G401.6 (cell line): ENCODE measurements at regions not wholly inside any gene's neighbourhood (a gene's known extent, or its start where the extent isn't known, plus 50 kb on each side); places are given as distances from the start of the nearest gene placed in this dataset.
A peak's percentile ranks its signal among the peaks of the same experiment; 100 is the strongest.

ENCODE experiments used
- FAIRE-seq: peaks from 2 replicates; lab custom pipeline; 2012; peaks lifted over from hg19 to GRCh38; lab: Jason Lieb, UNC

DNA sequence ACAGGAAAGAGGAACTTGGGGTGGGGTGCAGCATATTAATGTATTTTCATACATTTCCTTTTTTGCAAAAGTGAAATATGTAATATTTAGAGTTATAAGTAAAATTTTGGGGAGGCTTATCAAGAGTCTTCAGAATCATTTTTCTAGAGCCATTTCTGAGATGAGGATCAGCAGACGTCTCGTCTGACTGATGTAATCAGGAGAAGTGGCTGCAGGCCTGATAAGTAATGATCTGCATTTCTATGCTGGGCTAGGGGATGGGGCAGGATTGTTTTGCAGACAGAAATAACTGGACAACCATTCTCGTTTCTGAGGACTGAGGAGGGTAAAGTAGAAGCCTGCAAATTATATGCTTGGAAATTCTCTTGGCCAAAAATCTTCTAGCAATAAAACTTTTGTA lies 89.2 kb upstream of the ARGLU1 start:
- FAIRE-seq = no peak

DNA sequence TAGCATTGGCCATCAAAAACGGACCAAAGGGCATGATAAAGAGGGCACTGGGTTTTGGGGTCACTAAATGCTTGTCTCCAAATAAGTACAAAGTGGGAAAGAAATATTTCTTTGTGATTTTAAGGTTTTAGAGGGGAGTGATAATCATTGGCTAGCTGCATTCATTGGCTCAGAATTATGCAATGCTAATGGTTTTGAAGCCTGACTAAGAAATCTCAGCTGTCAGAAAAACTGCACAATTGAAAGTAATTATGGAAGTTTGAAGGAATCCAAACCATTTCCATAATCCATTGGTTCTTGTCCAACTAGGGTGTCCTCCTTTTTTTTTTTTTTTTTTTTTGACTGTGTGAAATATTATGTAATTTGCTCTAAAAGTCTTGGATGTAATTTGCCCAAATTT lies 88.2 kb upstream of the ARGLU1 start:
- no peak for FAIRE-seq

DNA sequence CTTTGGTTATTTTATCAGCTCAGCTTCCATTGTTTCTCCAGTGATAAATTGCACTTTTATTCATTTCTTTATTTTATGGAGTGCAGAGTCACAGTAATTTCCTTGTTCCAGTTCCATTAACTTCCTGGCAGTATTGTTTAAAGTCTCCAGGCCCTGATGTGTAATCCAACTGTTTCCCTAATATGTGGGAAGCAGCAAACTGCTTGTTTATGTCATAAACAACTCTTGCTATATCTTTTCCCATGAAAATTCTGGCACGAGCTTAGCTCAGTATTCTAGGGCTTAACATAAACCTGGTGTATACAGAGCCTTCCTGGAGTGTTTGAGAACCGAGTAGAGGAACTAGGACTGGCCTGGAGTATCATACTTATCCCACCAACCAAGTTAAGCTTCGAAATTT lies 83.5 kb upstream of the ARGLU1 start:
- no peak for FAIRE-seq

DNA sequence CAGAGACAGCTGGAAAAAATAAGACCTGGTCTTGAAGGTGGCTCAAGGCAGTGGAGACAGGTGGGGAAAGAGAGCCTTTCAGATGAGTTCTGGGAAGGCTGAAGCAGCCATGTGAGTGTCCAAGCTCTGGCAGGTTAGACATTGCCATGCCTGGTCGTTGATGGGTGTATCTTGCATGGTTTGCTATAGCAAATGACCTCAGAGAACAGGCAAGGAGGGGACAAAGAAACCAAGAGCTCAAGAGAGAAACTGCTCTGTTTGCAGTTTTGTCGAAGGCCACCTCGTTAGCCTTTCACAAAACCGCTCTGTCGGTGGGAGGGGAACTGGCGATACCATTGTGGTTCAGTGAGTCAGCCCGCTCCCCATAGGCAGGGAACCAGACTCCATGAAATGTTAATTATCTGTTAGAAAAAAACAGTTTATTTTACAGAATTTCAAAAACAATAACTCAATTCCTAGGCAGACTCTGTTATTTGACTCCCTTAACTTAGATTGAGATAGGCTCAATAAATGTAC lies 82.8 kb upstream of the ARGLU1 start:
- FAIRE-seq = no peak

DNA sequence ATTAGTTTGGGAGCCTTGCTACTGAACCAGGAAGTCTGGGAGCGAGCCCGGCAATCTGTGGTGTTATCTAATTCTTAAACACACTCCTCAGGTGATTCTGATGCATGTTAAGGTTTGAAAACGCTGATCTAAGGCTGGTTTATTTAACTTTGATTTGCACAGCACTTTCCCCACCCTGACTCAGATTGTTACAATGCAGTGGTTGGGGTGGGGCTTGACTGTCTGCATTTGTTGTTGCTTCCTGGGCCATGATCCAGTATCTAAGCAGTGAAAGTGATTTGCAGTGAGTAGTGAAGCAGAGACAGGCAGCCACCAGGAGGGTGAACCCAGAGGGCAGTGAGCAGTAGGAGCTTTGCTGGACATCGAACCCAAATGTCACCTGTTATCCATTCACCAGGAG lies 81.6 kb upstream of the ARGLU1 start:
- no peak for FAIRE-seq

DNA sequence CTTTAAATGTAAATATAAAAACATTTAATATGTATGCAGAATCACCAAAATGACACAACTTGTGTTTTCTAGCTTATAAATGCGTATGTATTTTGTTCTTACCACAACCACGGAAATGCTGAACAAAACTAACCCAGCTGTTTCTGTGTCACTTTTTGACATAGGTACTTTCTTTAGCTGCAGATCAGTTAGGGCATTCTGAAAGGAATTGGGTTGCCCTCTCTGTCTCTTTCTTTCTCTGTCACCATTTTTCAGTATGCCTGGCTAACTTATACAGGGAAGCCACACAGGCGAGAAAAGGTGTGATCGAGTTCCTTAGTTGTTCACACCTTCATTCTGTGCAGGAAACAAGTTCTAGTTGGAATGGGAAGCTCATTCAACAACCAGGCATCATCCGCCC lies 72.6 kb upstream of the ARGLU1 start:
- FAIRE-seq = no peak

DNA sequence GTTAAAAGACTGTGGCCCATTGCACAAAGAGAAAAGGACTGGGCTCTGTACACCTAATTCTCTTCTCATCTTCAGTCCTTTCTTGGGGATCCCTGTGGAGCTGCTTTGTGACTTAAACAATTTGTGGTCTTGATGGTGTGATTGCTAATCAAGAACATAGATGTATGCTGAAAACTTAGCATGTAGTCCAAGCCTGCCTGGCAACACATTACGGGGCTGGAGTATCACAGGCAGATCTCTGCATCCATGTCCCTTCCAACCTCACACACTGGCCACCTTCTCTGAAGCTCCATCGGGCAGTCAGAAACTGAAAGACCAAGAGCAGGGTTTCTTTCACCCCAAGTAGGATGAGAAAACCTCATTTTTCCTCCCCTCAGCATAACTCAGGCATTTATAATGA lies 69.6 kb upstream of the ARGLU1 start:
- FAIRE-seq = no peak

DNA sequence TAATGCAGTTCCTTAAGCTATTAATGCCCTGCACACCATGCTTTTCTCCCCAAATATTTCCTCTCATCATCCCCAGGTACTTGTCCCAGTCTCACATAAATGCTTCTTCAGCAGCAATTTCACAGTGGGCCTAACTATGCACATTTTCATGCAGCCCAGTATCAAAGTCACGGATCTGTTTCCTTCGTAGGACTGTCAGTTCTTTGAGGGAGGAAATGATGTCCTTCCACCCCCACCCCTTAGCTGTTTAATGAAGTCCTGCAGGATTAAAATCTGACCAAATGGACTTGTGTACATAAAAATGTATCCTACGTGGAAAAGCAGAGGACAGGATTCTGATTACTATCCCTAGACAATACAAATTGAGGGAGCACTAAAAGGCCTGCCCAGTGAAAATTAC lies 68.6 kb upstream of the ARGLU1 start:
- FAIRE-seq = no peak

DNA sequence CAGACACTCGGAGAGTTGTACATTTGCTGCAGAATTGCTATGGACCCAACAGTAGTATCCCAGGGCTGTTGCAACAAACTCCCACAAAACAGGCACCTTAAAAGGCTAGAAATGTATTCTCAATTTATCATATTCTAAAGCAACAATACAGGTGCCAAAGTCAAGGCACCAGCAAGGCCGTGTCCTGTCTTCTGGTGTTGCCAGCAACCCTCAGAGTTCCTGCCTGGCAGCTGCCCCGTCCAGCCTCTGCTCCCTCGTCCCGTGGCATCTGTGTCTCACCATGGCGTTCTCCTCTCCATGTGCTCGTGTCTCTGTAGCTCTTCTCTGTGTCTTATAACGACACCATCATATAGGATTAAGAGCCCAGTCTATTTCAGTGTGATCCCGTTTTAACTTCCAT lies 67.7 kb upstream of the ARGLU1 start:
- FAIRE-seq = no peak

DNA sequence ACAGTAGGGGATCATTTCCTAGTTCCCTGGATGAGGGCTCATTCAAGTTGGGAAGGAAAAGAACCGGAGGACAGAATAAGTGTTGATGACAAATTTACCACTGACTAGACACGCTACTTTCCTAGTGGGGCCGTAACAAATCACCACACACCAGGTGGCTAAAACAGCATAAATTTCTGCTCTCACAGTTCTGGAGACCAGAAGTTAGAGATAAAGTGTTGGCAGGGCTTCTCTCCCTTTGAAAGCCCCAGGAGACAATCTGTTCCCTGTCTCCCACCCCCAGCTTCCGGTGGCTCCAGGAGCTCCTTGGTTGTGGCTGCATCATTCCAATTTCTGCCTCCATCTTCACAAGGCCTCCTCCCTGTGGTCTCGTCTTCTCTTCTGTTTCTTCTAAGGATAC lies 65.4 kb upstream of the ARGLU1 start:
- FAIRE-seq = no peak

DNA sequence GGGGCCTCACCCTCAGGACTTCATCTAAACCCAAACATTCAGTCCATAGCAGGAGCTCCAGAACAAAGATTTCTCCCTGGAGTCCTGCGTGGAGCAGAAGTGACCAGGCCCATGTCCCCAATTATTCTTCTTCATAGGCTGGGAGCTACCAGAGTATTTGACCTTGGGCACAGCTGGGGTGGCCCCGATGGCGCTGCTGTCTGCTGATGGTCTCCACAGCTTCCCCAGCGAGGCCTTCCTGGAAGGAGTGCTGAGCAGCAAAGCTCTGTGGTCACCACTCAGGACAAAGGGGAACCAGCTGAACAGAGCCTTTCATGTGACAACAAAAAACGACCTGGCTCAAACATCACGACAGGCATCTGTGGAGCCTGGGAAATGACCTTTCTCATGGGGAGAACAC lies 62.7 kb upstream of the ARGLU1 start:
- FAIRE-seq = no peak

DNA sequence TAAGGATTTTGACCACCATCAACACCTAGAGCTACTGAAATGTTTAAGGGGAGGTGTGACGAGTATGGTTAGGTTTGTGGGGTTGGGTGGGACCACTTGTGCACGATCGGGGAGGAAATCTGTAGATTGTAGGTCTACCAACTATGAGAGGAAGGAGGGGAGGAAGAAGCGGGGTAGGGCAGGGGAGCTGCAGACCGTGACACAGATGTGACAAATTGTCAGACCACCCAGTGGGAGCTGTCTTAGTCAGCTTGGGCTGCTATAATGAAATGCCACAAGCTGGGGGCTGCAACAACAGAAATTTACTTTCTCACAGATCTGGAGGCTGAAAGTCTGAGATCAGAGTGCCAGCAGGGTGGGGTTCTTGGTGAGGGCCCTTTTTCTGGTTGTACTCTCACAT lies 62.2 kb upstream of the ARGLU1 start:
- no peak for FAIRE-seq

DNA sequence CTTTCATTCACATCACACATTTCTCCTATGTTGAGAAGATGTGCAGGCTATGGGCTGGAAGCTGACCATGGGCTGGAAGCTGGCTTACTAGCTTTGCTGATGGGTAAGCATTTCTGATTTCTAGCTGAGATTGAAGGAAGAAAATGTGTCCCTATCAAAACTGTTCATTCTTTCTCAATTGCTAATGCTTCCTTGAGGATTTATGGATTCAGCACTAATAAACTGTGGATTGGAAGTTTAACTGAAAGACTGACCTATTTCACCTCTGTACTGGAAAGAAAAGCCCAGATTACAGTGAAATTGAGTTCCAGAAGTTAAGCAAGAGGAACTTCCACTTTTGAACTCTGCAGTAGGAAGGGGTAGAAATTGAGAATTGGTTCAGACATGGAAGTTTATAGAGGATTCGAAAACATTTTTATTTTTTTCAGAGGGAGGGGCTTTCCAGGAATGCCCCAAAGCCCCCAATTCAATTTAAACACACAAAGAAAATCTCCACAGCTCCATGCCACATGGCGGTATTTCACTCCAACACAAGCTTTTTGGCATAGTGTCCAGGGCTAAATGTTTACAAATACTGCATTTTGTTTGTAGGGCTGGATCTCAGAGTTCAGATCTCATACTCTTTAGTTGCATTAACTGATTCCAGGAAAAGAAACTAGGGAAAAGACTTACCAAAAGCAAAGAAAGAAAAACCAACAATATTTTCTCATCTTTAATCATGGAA lies 61.2 kb upstream of the ARGLU1 start:
- FAIRE-seq = no peak

DNA sequence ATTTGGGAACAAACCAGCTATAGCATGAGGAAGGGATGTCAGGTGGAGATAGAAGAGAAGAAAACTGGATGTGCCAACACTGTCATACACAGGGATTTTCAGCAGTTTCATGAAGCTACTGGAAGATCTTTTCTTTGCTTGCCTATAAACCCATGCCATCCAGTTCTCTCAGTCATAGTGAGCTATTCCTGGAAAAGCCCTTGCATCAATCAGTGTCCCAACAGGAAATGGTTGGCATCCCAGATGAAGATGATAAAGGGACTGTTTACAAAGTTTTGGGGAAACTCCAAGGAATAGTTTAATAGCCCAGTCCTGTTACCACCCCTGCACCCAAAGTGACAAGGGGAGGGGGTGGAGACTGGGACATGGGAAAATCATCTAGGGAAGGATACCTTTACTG lies 58.5 kb upstream of the ARGLU1 start:
- no peak for FAIRE-seq

DNA sequence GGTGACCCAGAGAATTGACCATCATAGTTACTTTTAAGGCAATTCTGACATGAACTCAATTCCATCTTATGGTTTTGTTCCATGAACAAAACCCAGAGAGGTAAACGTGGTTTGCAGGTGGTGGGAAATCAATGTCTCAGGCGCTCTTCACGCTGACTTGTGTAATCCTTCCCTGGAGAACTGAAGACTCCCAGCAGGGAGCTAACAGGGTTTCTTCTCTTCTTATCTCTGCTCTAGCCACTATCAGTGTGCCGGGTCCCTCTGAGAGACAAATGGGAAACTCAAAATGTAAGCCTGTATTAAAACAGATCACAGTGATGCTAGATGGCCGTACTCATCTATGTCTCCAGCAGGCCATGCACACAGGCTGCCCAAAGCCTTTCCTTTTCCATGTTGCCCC lies 57.6 kb upstream of the ARGLU1 start:
- FAIRE-seq = no peak

DNA sequence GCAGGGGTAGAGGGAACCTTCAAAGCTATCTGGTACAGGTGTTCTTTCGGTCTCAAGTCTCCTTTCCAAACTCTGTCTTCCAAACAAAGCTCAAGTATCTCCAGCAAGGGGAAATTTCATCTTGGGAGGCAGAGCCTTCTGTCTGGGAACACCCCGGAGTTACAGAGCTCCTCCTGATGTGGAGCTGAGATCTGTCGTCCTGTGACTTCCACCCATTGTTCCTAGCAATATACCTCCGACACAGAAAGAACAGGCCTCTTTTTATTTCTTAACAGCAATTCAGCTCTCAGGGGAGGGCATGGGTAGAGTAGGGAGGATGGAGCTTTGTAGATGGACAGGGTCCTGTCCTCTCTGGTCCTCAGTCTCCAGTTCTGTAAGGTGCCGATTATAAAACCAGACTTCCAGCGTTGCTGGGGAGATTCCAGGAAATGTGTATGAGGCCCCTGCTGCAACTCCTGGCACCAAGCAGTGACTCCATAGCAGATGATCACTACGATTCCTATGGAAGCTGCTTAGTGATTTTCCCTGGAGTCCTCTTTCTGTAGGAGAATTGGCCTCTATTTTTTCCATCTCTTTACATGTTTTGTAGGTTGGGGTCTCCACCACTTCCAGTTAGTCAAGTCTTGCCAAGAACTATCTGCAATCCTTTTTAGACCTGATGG lies 56.0 kb upstream of the ARGLU1 start:
- FAIRE-seq = no peak

DNA sequence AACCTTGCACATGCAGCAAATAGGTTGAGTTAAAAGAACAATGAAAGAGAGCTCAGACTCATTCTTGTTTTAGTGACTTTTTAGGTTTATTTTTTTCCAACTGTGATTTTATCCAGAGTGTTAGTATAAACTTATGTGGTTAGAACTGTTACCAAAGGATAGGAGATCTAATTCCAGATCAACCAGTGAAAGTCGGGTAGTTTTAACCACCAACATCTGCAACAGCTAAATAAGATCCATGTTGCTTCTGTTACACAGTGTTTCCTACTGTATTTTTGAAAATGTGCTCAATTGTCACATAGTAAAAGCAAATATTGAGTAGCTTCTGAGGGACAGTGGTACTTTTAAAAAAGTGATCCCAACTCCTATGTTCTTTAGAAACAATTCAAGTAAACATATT lies 53.9 kb upstream of the ARGLU1 start:
- FAIRE-seq = no peak

DNA sequence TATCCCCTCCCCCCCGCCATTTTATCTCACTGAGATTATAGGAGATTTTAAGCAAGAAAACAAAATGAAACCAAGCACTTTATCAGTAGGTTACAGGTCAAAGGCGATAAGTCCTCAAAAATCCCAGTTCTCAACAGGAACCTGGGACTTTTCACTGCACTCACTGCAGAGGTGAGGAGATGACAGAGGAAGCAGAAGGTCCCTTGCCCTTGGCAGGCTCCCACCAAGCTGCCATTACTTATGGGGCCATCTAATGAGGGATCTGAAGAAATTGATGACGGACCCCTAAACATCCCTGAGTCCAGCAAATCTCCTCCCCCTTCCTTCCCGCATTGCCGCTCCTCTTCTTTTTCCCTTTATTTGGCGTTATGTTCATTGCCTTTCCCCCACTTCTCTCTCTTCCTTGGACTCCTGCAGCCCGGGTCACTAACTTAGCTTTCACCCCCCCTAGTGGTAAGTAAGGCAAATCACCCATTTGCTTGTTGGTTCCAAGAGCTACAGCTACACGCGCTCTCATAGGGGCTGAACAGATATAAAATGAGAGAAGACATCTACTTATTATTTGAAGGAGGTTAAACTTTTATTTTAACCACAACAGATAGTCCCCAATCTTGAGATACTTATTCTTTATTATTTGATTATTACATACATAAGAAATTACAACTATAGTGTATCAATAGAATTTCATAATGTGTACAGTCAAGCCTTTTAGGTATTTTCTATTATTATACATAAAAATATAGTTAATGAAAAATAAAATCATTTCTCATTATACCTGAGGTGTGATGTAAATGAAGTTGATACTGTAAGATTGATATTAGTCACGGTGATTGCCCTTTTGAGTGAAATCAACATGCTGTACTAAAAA lies 52.0 kb upstream of the ARGLU1 start:
- FAIRE-seq = peak; percentile 84
